GM12878 (cell line): ENCODE measurements at regions not wholly inside any gene's neighbourhood (a gene's known extent, or its start where the extent isn't known, plus 50 kb on each side); places are given as distances from the start of the nearest gene placed in this dataset.

Experiments
- ATAC-seq: fragments of 200-7000 bp; cut with Tn5 transposase; 3 replicates; pipeline ENCODE4 v1.9.1; 2020; ENCODE audit warnings: mild to moderate bottlenecking, moderate library complexity
- BruUV-seq: library from RNA; stranded (reverse); fragments of 400-500 nt; replicated peaks from 2 replicates; lab custom pipeline; 2021; lab: Mats Ljungman, UMichigan
- CTCF ChIA-PET: fragments of 300-600 bp; sonication (Branson Sonifier 250); formaldehyde crosslinking; extraction: SDS; loops from one replicate; lab custom pipeline; 2021; ENCODE audit warnings: inconsistent platforms; lab: Yijun Ruan, JAX
- POLR2A ChIA-PET: fragments of 350-600 bp; formaldehyde crosslinking; extraction: SDS; loops from one replicate; lab custom pipeline; 2021; ENCODE audit warnings: inconsistent platforms; lab: Charles Lee
- RAD21 ChIA-PET: fragments of 300-600 bp; sonication (Branson Sonifier 250); formaldehyde crosslinking; loops from one replicate; lab custom pipeline; 2023; ENCODE audit warnings: antibody characterized with exemption; ENCODE audit not compliant: unreplicated experiment; lab: Charles Lee
- SMC1A ChIA-PET: fragments of 300-600 bp; sonication (Branson Sonifier 250); formaldehyde crosslinking; loops from one replicate; lab custom pipeline; 2023; ENCODE audit not compliant: unreplicated experiment, uncharacterized antibody; lab: Charles Lee
- DNase-seq: peaks from one replicate; pipeline ENCODE4 v3.0.0-alpha.2; 2011; ENCODE audit warnings: low read depth, low spot score
- FAIRE-seq: peaks from 3 replicates; lab custom pipeline; 2011; peaks lifted over from hg19 to GRCh38; lab: Jason Lieb, UNC
- H2AFZ ChIP-seq: 2 replicates; pipeline ENCODE4 v1.6.0; 2011; ENCODE audit warnings: low read depth, low read length, control low read depth; ENCODE audit not compliant: control insufficient read depth
- H3K27ac ChIP-seq: 2 replicates; pipeline ENCODE4 v1.5.1; 2011; ENCODE audit warnings: control low read depth; ENCODE audit not compliant: control insufficient read depth, insufficient read depth
- H3K27me3 ChIP-seq, 2 experiments: replicated peaks in 1 of 2; 2 replicates each; pipeline versions ENCODE4 v1.6.0 to v1.6.1; 2011; ENCODE audit warnings: low read length in 1 of 2; ENCODE audit not compliant: control insufficient read depth in 2 of 2, insufficient read depth in 2 of 2
- H3K36me3 ChIP-seq, 2 experiments: 2 replicates each; pipeline ENCODE4 v1.5.1; 2011; ENCODE audit warnings: low read length in 1 of 2; ENCODE audit not compliant: control insufficient read depth in 2 of 2, insufficient read depth in 2 of 2
- H3K4me1 ChIP-seq: 2 replicates; pipeline ENCODE4 v1.6.1; 2011; ENCODE audit warnings: mild to moderate bottlenecking, low read length, moderate library complexity, mixed read lengths; ENCODE audit not compliant: control insufficient read depth, insufficient read depth
- H3K4me2 ChIP-seq: 2 replicates; pipeline ENCODE4 v1.6.0; 2011; ENCODE audit warnings: control low read depth; ENCODE audit not compliant: control insufficient read depth, insufficient read depth
- H3K4me3 ChIP-seq: fragments of 200-600 bp; sonication (generic); 2 replicates; pipeline ENCODE4 v1.5.1; 2016
- H3K79me2 ChIP-seq: 2 replicates; pipeline ENCODE4 v1.6.0; 2011; ENCODE audit warnings: low read length; ENCODE audit not compliant: control insufficient read depth, insufficient read depth
- H3K9ac ChIP-seq: 2 replicates; pipeline ENCODE4 v1.8.0; 2011; ENCODE audit warnings: low read length, control low read depth, mixed read lengths; ENCODE audit not compliant: control insufficient read depth, insufficient read depth
- H3K9me3 ChIP-seq: replicated peaks from 3 replicates; pipeline ENCODE4 v1.5.1; 2011; ENCODE audit warnings: mild to moderate bottlenecking, low read length; ENCODE audit not compliant: control insufficient read depth, insufficient read depth
- H4K20me1 ChIP-seq: 2 replicates; pipeline ENCODE4 v1.6.0; 2011; ENCODE audit not compliant: control insufficient read depth, insufficient read depth
- BACH1 ChIP-seq: fragments of 450-650 bp; IDR thresholded peaks from 2 replicates; pipeline ENCODE4 v1.6.1; 2017; ENCODE audit warnings: mild to moderate bottlenecking, borderline replicate concordance
- KLF5 ChIP-seq: fragments of 450-650 bp; IDR thresholded peaks from 2 replicates; pipeline ENCODE4 v1.6.1; 2014; ENCODE audit warnings: mild to moderate bottlenecking; ENCODE audit not compliant: partially characterized antibody
- MTA2 ChIP-seq: fragments of 450-650 bp; IDR thresholded peaks from 2 replicates; pipeline ENCODE4 v1.6.1; 2016; ENCODE audit warnings: low read depth, mild to moderate bottlenecking, moderate library complexity
- MTA3 ChIP-seq: IDR thresholded peaks from 2 replicates; pipeline ENCODE4 v1.6.1; 2012; ENCODE audit warnings: low read length, inconsistent platforms, borderline replicate concordance
- RCOR1 ChIP-seq: conservative IDR thresholded peaks from 2 replicates; pipeline ENCODE4 v1.6.1; 2012; ENCODE audit warnings: low read depth, low read length, improper control_type of control experiment
- SMAD1 ChIP-seq: fragments of 450-650 bp; IDR thresholded peaks from 2 replicates; pipeline ENCODE4 v1.6.1; 2018; ENCODE audit warnings: mild to moderate bottlenecking, low read depth; ENCODE audit not compliant: partially characterized antibody
- SMARCA5 ChIP-seq: fragments of 450-650 bp; IDR thresholded peaks from 2 replicates; pipeline ENCODE4 v1.6.1; 2017; ENCODE audit warnings: mild to moderate bottlenecking
- TCF12 ChIP-seq: IDR thresholded peaks from 2 replicates; pipeline ENCODE4 v1.6.1; 2011; ENCODE audit warnings: low read depth, mild to moderate bottlenecking, low read length
- WGBS: methylation state at CpG from one replicate; pipeline ENCODE4 v1.1.6; 2016; ENCODE audit warnings: low lambda C conversion rate; ENCODE audit not compliant: insufficient replicate concordance, insufficient coverage; ENCODE audit errors: missing lambda C conversion rate; 5-methylcytosine and 5-hydroxymethylcytosine counted together
- in situ Hi-C: fragments of 300-500 bp; cut with MboI; formaldehyde crosslinking; loops from 9 replicates; pipeline ENCODE4 v1.14.3; 2018; ENCODE audit warnings: mixed read lengths
- intact Hi-C: fragments of 100-400 bp; cut with micrococcal nuclease; formaldehyde crosslinking; loops from one replicate; pipeline ENCODE4 v1.14.2; 2022; ENCODE audit not compliant: unreplicated experiment
- TF ChIP-seq, protein P1 (sequence below): fragments of 450-650 bp; IDR thresholded peaks from 2 replicates; pipeline ENCODE4 v1.6.1; 2017; ENCODE audit warnings: mild to moderate bottlenecking, moderate library complexity

GRCh38 chr6:6897140-6897539 lies 210.6 kb upstream of the RREB1 start:
- BruUV-seq: no TSS peak
- Histone ChIP-seq H4K20me1 (no peaks in the 10 kb centered on the region), H3K27me3 (peaks cover 0 to 2% of the 10 kb centered on the region in 2 experiments; a peak in 1 of 4 replicates), H3K36me3 (no peaks in the 10 kb centered on the region), H3K9ac (no peak overlapping the region), H3K27ac (no peak overlapping the region), H3K79me2 (no peaks in the 10 kb centered on the region)
- WGBS: 28% methylated on average over 3 of the region's 3 CpGs
- no peak for ATAC-seq
- POLR2A ChIA-PET: no interaction called here
- FAIRE-seq: no peak
- no peak for TF ChIP-seq KLF5
- no peak for TF ChIP-seq BACH1
- TF ChIP-seq, all 136 proteins: peak for 0
- H3K9me3 ChIP-seq: no peaks in the 10 kb centered on the region
- H2AFZ ChIP-seq: no peak overlapping the region
- in situ Hi-C loops (no loop called here), intact Hi-C loops (no loop called here)
- no peak overlapping the region for H3K4me2 ChIP-seq
- no peak overlapping the region for H3K4me3 ChIP-seq
- ChIA-PET RAD21 (no interaction called here), SMC1A (no interaction called here), CTCF (no interaction called here)
- H3K4me1 ChIP-seq: no peaks in the 10 kb centered on the region
- DNase-seq: no peak

DNA sequence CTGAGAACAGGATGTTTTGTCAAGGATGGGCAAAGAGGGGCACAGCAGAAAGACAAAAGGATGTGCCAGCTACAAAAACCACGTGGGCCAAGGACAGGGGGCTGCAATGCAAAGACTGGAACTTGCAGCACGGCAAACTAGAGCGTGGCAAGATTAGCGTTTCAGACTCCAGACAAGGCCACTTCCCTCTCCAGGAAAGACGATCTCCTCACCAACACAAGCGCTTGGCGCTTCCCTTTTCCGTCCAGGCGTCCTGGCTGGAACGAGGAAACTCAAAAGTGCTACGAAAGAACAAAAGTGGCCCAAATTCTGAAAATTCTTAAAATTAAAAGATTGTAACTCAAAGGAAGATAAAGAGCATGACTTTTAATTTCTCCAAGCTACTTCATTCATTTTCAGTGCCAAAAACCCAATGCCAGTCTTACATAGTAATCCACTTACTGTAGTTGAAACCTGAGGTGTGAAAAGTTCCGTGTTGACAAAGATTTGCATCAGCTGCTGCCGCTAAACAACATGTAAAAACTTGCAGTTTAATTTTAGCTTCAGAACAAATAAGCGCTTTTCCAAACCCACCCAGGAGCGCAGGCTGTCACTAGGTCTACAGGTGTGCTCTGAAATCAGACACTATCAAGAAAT lies 207.1 kb upstream of the RREB1 start:
- POLR2A ChIA-PET: no interaction called here
- no peak for TF ChIP-seq SMAD1
- TF ChIP-seq RCOR1: no peak
- no peak for TF ChIP-seq MTA2
- no peak for TF ChIP-seq SMARCA5
- TF ChIP-seq, protein P1, sequence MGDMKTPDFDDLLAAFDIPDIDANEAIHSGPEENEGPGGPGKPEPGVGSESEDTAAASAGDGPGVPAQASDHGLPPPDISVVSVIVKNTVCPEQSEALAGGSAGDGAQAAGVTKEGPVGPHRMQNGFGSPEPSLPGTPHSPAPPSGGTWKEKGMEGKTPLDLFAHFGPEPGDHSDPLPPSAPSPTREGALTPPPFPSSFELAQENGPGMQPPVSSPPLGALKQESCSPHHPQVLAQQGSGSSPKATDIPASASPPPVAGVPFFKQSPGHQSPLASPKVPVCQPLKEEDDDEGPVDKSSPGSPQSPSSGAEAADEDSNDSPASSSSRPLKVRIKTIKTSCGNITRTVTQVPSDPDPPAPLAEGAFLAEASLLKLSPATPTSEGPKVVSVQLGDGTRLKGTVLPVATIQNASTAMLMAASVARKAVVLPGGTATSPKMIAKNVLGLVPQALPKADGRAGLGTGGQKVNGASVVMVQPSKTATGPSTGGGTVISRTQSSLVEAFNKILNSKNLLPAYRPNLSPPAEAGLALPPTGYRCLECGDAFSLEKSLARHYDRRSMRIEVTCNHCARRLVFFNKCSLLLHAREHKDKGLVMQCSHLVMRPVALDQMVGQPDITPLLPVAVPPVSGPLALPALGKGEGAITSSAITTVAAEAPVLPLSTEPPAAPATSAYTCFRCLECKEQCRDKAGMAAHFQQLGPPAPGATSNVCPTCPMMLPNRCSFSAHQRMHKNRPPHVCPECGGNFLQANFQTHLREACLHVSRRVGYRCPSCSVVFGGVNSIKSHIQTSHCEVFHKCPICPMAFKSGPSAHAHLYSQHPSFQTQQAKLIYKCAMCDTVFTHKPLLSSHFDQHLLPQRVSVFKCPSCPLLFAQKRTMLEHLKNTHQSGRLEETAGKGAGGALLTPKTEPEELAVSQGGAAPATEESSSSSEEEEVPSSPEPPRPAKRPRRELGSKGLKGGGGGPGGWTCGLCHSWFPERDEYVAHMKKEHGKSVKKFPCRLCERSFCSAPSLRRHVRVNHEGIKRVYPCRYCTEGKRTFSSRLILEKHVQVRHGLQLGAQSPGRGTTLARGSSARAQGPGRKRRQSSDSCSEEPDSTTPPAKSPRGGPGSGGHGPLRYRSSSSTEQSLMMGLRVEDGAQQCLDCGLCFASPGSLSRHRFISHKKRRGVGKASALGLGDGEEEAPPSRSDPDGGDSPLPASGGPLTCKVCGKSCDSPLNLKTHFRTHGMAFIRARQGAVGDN: no peak
- no peak for TF ChIP-seq MTA3
- TF ChIP-seq TCF12: no peak
- in situ Hi-C loops: no loop called here
- Histone ChIP-seq H3K79me2 (no peaks in the 10 kb centered on the region), H4K20me1 (no peaks in the 10 kb centered on the region), H3K4me2 (no peak overlapping the region), H3K4me1 (no peaks in the 10 kb centered on the region), H2AFZ (no peak overlapping the region), H3K9me3 (no peaks in the 10 kb centered on the region), H3K27me3 (peaks cover 0 to 2% of the 10 kb centered on the region in 2 experiments; a peak in 1 of 4 replicates), H3K4me3 (no peak overlapping the region), H3K36me3 (no peaks in the 10 kb centered on the region), H3K9ac (no peak overlapping the region), H3K27ac (no peak overlapping the region)
- CTCF ChIA-PET: interaction anchor here (2.0 kb wide), 1 partner anchor 13 kb away, joined by 4 read pairs; no protein-coding TSS in a partner anchor
- WGBS: 49% methylated on average over 15 of the region's 15 CpGs
- DNase-seq: no peak
- BruUV-seq: no TSS peak
- SMC1A ChIA-PET: interaction anchor here (0.6 to 2.0 kb wide), 3 partner anchors 10 to 343 kb away, joined by 4 to 10 read pairs (median 4); no protein-coding TSS in a partner anchor
- RAD21 ChIA-PET: no interaction called here
- intact Hi-C loops: no loop called here
- no peak for FAIRE-seq
- ATAC-seq: no peak
